ENCODE measurements at regions not wholly inside any gene's neighbourhood (a gene's known extent, or its start where the extent isn't known, plus 50 kb on each side); places are given as distances from the start of the nearest gene placed in this dataset.

- TF ChIP-seq EZH2 (IDR thresholded peaks at IDR 0.05) (no peak), POLR2AphosphoS5 (IDR thresholded peaks at IDR 0.05; ENCODE audit: borderline replicate concordance, low read depth, low read length) (no peak), FOXP2 (optimal IDR thresholded peaks at IDR 0.05; ENCODE audit: control extremely low read depth, extremely low read length, insufficient read depth) (no peak)
Measured at GRCh38 chr2:89775885-89776284, 1084.4 kb downstream of the RPIA start.

All from SK-N-MC (cell line).